ENCODE measurements at regions not wholly inside any gene's neighbourhood (a gene's known extent, or its start where the extent isn't known, plus 50 kb on each side); places are given as distances from the start of the nearest gene placed in this dataset.

DNA sequence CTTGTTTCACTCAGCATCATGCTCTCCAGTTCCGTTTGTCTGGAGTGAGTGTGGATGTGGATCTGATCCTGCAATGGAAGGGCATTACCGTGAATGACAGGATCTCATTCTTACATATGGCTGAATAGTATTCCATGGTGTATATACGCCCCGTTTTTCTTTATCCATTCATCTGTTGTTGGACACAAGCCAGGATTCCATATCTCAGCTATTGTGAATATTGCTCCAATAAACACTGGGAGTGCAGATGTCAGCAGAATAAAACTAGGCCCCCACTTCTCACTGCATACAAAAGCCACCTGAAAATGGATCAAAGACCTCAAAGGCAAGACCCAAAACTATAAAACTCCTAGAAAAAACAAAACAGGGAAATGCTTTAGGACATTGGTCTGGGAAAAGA, 120.3 kb upstream of the TMPRSS2 start:
- no peak overlapping the region for H3K9ac ChIP-seq (ENCODE audit: low read length)
- WGBS (ENCODE audit: insufficient coverage): 75% methylated on average over 2 of the region's 4 CpGs
- Mint-ChIP-seq H3K27ac (no peak overlapping the region), H3K27me3 (peaks cover 28% of the 10 kb centered on the region), H3K4me1 (no peaks in the 10 kb centered on the region), H3K4me3 (no peak overlapping the region), H3K9me3 (ENCODE audit: insufficient read depth) (peaks cover 3% of the 10 kb centered on the region)
- TF ChIP-seq, protein P1, sequence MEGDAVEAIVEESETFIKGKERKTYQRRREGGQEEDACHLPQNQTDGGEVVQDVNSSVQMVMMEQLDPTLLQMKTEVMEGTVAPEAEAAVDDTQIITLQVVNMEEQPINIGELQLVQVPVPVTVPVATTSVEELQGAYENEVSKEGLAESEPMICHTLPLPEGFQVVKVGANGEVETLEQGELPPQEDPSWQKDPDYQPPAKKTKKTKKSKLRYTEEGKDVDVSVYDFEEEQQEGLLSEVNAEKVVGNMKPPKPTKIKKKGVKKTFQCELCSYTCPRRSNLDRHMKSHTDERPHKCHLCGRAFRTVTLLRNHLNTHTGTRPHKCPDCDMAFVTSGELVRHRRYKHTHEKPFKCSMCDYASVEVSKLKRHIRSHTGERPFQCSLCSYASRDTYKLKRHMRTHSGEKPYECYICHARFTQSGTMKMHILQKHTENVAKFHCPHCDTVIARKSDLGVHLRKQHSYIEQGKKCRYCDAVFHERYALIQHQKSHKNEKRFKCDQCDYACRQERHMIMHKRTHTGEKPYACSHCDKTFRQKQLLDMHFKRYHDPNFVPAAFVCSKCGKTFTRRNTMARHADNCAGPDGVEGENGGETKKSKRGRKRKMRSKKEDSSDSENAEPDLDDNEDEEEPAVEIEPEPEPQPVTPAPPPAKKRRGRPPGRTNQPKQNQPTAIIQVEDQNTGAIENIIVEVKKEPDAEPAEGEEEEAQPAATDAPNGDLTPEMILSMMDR (IDR thresholded peaks at IDR 0.05): no peak
- TF ChIP-seq EZH2 (IDR thresholded peaks at IDR 0.05; ENCODE audit: borderline replicate concordance, insufficient read depth, low read depth, low read length, poor library complexity, severe bottlenecking): no peak
- DNase-seq (no peak), ATAC-seq (ENCODE audit: low read depth) (no peak)
- H3K4me2 ChIP-seq (replicated peaks; ENCODE audit: low read depth, low read length, poor library complexity, severe bottlenecking): no peak overlapping the region
- no peak overlapping the region for H3K27ac ChIP-seq (ENCODE audit: low read length in 2 of 2)
- peaks cover 0 to 4% (median 0%) of the 10 kb centered on the region in 3 donors for H3K9me3 ChIP-seq (ENCODE audit: control extremely low read depth in 1 of 3, control insufficient read depth in 2 of 3, insufficient read depth in 1 of 3, low read length in 2 of 3)
- H3K79me2 ChIP-seq (ENCODE audit: control insufficient read depth, insufficient read depth, low read length): no peaks in the 10 kb centered on the region
- ChIA-PET CTCF (no interaction called here), POLR2A (no interaction called here)
- no peak overlapping the region for H3K4me3 ChIP-seq (ENCODE audit: control extremely low read depth in 1 of 5, extremely low read depth in 1 of 5, insufficient read depth in 1 of 5, low read depth in 2 of 5, low read length in 4 of 5)
- no peaks in the 10 kb centered on the region for H3K4me1 ChIP-seq (ENCODE audit: control insufficient read depth in 2 of 2, insufficient read depth in 2 of 2, low read length in 2 of 2)
- H4K20me1 ChIP-seq (ENCODE audit: control insufficient read depth, insufficient read depth, low read length, poor library complexity, severe bottlenecking): no peaks in the 10 kb centered on the region
- H2AFZ ChIP-seq (ENCODE audit: insufficient read depth, low read depth, low read length, poor library complexity, severe bottlenecking): no peak overlapping the region
- intact Hi-C loops (cut with micrococcal nuclease): no loop called here
- peaks cover 0 to 2% (median 0%) of the 10 kb centered on the region in 4 experiments for H3K27me3 ChIP-seq (replicated peaks in 1 of 4; ENCODE audit: control extremely low read depth in 1 of 4, control insufficient read depth in 3 of 4, insufficient read depth in 4 of 4, low read length in 3 of 4)
- H3K36me3 ChIP-seq (replicated peaks in 1 of 2; ENCODE audit: control extremely low read depth in 1 of 2, control insufficient read depth in 1 of 2, extremely low read depth in 1 of 2, insufficient read depth in 2 of 2, low read length in 1 of 2): no peaks in the 10 kb centered on the region

DNA sequence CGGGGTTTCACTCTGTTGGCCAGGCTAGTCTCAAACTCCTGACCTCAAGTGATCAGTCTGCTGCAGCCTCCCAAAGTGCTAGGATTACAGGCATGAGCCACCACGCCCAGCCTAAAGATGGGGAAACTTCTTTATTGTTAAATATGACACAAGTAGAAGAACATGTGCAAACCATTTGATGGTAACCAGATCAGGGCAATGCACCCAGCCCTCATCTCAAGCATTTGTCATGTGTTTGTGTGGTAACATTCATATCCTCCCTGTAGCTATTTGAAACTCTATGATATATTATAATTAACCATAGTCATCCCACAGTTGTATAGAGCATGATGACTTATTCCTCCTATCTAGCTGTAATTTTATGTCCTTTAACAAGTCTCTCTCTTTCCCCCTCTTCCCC, 119.5 kb upstream of the TMPRSS2 start:
- Mint-ChIP-seq H3K9me3 (ENCODE audit: insufficient read depth) (peaks cover 3% of the 10 kb centered on the region), H3K4me3 (no peak overlapping the region), H3K4me1 (no peaks in the 10 kb centered on the region), H3K27me3 (peaks cover 33% of the 10 kb centered on the region), H3K27ac (no peak overlapping the region)
- no peak for TF ChIP-seq EZH2 (IDR thresholded peaks at IDR 0.05; ENCODE audit: borderline replicate concordance, insufficient read depth, low read depth, low read length, poor library complexity, severe bottlenecking)
- TF ChIP-seq, protein P1 (IDR thresholded peaks at IDR 0.05): no peak
- Histone ChIP-seq H3K4me3 (ENCODE audit: control extremely low read depth in 1 of 5, extremely low read depth in 1 of 5, insufficient read depth in 1 of 5, low read depth in 2 of 5, low read length in 4 of 5) (no peak overlapping the region), H2AFZ (ENCODE audit: insufficient read depth, low read depth, low read length, poor library complexity, severe bottlenecking) (no peak overlapping the region), H3K9ac (ENCODE audit: low read length) (no peak overlapping the region), H3K36me3 (replicated peaks in 1 of 2; ENCODE audit: control extremely low read depth in 1 of 2, control insufficient read depth in 1 of 2, extremely low read depth in 1 of 2, insufficient read depth in 2 of 2, low read length in 1 of 2) (no peaks in the 10 kb centered on the region), H3K9me3 (ENCODE audit: control extremely low read depth in 1 of 3, control insufficient read depth in 2 of 3, insufficient read depth in 1 of 3, low read length in 2 of 3) (peaks cover 0 to 8% (median 0%) of the 10 kb centered on the region in 3 donors), H3K4me2 (replicated peaks; ENCODE audit: low read depth, low read length, poor library complexity, severe bottlenecking) (no peak overlapping the region), H3K27ac (ENCODE audit: low read length in 2 of 2) (no peak overlapping the region), H3K4me1 (ENCODE audit: control insufficient read depth in 2 of 2, insufficient read depth in 2 of 2, low read length in 2 of 2) (no peaks in the 10 kb centered on the region), H3K79me2 (ENCODE audit: control insufficient read depth, insufficient read depth, low read length) (no peaks in the 10 kb centered on the region), H3K27me3 (replicated peaks in 1 of 4; ENCODE audit: control extremely low read depth in 1 of 4, control insufficient read depth in 3 of 4, insufficient read depth in 4 of 4, low read length in 3 of 4) (peaks cover 0 to 2% (median 0%) of the 10 kb centered on the region in 4 experiments), H4K20me1 (ENCODE audit: control insufficient read depth, insufficient read depth, low read length, poor library complexity, severe bottlenecking) (no peaks in the 10 kb centered on the region)
- ChIA-PET CTCF (no interaction called here), POLR2A (no interaction called here)
- no peak for ATAC-seq (ENCODE audit: low read depth)
- WGBS (ENCODE audit: insufficient coverage): 100% methylated on average over 1 of the region's 2 CpGs
- no peak for DNase-seq
- intact Hi-C loops (cut with micrococcal nuclease): no loop called here
